Endothelial cell of umbilical vein (primary cell): ENCODE measurements at regions not wholly inside any gene's neighbourhood (a gene's known extent, or its start where the extent isn't known, plus 50 kb on each side); places are given as distances from the start of the nearest gene placed in this dataset.

Experiments
- BruUV-seq: library from RNA; stranded (reverse); fragments of 400-500 nt; replicated peaks from 2 replicates; lab custom pipeline; 2021; lab: Mats Ljungman, UMichigan
- CTCF ChIA-PET: fragments of 300-600, 350-600 bp; sonication (Branson Sonifier 250); formaldehyde crosslinking; loops from one replicate; lab custom pipeline; 2021; ENCODE audit warnings: antibody characterized with exemption, inconsistent platforms; lab: Charles Lee
- POLR2A ChIA-PET: fragments of 300-600, 350-600 bp; sonication (Branson Sonifier 250); formaldehyde crosslinking; loops from one replicate; lab custom pipeline; 2021; ENCODE audit warnings: antibody characterized with exemption, inconsistent platforms; lab: Charles Lee
- DNase-seq: peaks from one replicate; pipeline ENCODE4 v3.0.0-alpha.2; 2011; ENCODE audit warnings: low read depth, low spot score
- FAIRE-seq: peaks from 2 replicates; lab custom pipeline; 2011; peaks lifted over from hg19 to GRCh38; lab: Jason Lieb, UNC
- H2AFZ ChIP-seq: 2 replicates; pipeline ENCODE4 v1.6.0; 2012; ENCODE audit warnings: low read depth, low read length, control low read depth, inconsistent platforms
- H3K27ac ChIP-seq: 2 replicates; pipeline ENCODE4 v1.5.1; 2011; ENCODE audit warnings: low read depth, mild to moderate bottlenecking, control low read depth, low read length, moderate library complexity; ENCODE audit not compliant: insufficient read depth
- H3K27me3 ChIP-seq, 2 experiments: 2 replicates each; pipeline versions ENCODE4 v1.6.0 to v1.6.1; 2011; ENCODE audit warnings: low read length in 2 of 2, mixed read lengths in 1 of 2; ENCODE audit not compliant: control insufficient read depth in 2 of 2, insufficient read depth in 2 of 2
- H3K36me3 ChIP-seq, 2 experiments: 2 replicates in 1 of 2; 3 replicates in 1 of 2; pipeline ENCODE4 v1.5.1; 2011; ENCODE audit warnings: low read length in 2 of 2, mild to moderate bottlenecking in 1 of 2, moderate library complexity in 1 of 2; ENCODE audit not compliant: control insufficient read depth in 2 of 2, insufficient read depth in 2 of 2; ENCODE audit errors: extremely low read depth in 1 of 2
- H3K4me1 ChIP-seq: 3 replicates; pipeline ENCODE4 v1.5.1; 2011; ENCODE audit warnings: mild to moderate bottlenecking, low read length; ENCODE audit not compliant: control insufficient read depth, insufficient read depth; ENCODE audit errors: extremely low read depth
- H3K4me2 ChIP-seq: 2 replicates; pipeline ENCODE4 v1.6.1; 2011; ENCODE audit warnings: low read length, control low read depth, mixed read lengths; ENCODE audit not compliant: insufficient read depth
- H3K4me3 ChIP-seq, 3 experiments: fragments of 200-600 bp in 1 of 3; sonication (generic), shearing (Covaris generic) in 1 of 3; replicated peaks in 1 of 3; 2 replicates each; pipeline ENCODE4 v1.5.1; 2011 to 2016; ENCODE audit warnings: control low read depth in 3 of 3, low read length in 3 of 3, mild to moderate bottlenecking in 2 of 3, inconsistent platforms in 1 of 3, low read depth in 1 of 3, moderate library complexity in 1 of 3; ENCODE audit not compliant: insufficient read depth in 1 of 3
- H3K79me2 ChIP-seq: 2 replicates; pipeline ENCODE4 v1.6.0; 2012; ENCODE audit warnings: low read length, inconsistent platforms; ENCODE audit not compliant: control insufficient read depth, insufficient read depth
- H3K9ac ChIP-seq: replicated peaks from 2 replicates; pipeline ENCODE3; 2011; ENCODE audit warnings: low read length, control low read depth; ENCODE audit not compliant: insufficient read depth; ENCODE audit errors: extremely low read depth
- H3K9me1 ChIP-seq: replicated peaks from 3 replicates; pipeline ENCODE4 v1.6.0; 2011; ENCODE audit warnings: mild to moderate bottlenecking, low read length; ENCODE audit not compliant: control insufficient read depth, insufficient read depth; ENCODE audit errors: extremely low read depth
- H3K9me3 ChIP-seq: replicated peaks from 2 replicates; pipeline ENCODE4 v1.5.1; 2012; ENCODE audit warnings: low read length, inconsistent platforms; ENCODE audit not compliant: control insufficient read depth, insufficient read depth
- H4K20me1 ChIP-seq: replicated peaks from 2 replicates; pipeline ENCODE3; 2011; ENCODE audit warnings: mild to moderate bottlenecking, low read length; ENCODE audit not compliant: control insufficient read depth, insufficient read depth; ENCODE audit errors: extremely low read depth
- CTCF ChIP-seq, 2 donors: IDR thresholded peaks; 1 replicate in 1 of 2; 2 replicates in 1 of 2; pipeline ENCODE4 v1.5.1; 2011; ENCODE audit warnings: low read length in 2 of 2, mild to moderate bottlenecking in 2 of 2, moderate library complexity in 2 of 2, control low read depth in 1 of 2, inconsistent platforms in 1 of 2, low read depth in 1 of 2; ENCODE audit not compliant: insufficient read depth in 1 of 2; ENCODE audit errors: extremely low read depth in 1 of 2
- EZH2 ChIP-seq: IDR thresholded peaks from 2 replicates; pipeline ENCODE4 v1.6.1; 2012; ENCODE audit warnings: borderline replicate concordance, low read depth, mild to moderate bottlenecking, moderate library complexity, low read length, inconsistent platforms; ENCODE audit not compliant: severe bottlenecking
- FOS ChIP-seq: IDR thresholded peaks from 2 replicates; pipeline ENCODE4 v1.6.1; 2011; ENCODE audit warnings: mild to moderate bottlenecking, low read length, moderate library complexity, borderline replicate concordance; ENCODE audit not compliant: insufficient read depth
- GATA2 ChIP-seq: IDR thresholded peaks from 2 replicates; pipeline ENCODE4 v1.7.0; 2011; ENCODE audit warnings: low read depth, mild to moderate bottlenecking, moderate library complexity, mixed read lengths, low read length; ENCODE audit not compliant: insufficient read length, insufficient read depth
- JUN ChIP-seq: IDR thresholded peaks from 2 replicates; pipeline ENCODE4 v1.6.1; 2011; ENCODE audit warnings: borderline replicate concordance, low read depth; ENCODE audit not compliant: insufficient read length, insufficient read depth
- MYC ChIP-seq: IDR thresholded peaks from one replicate; pipeline ENCODE4 v1.6.1; 2011; ENCODE audit warnings: mild to moderate bottlenecking, low read depth, low read length
- POLR2A ChIP-seq: IDR thresholded peaks from 2 replicates; pipeline ENCODE4 v1.6.1; 2012; ENCODE audit warnings: low read depth, mild to moderate bottlenecking, control low read depth, low read length
- POLR2AphosphoS5 ChIP-seq: IDR thresholded peaks from 2 replicates; pipeline ENCODE4 v1.6.1; 2012; ENCODE audit warnings: low read depth, mild to moderate bottlenecking, control low read depth, low read length, moderate library complexity; ENCODE audit not compliant: insufficient read depth
- dilution Hi-C: fragments of 300-500 bp; cut with MboI; formaldehyde crosslinking; loops from one replicate; pipeline ENCODE4 v1.15.0; 2019; ENCODE audit warnings: low sequenced_read_pairs; ENCODE audit not compliant: extremely low pct_ligation_motif_present
- intact Hi-C: fragments of 100-400 bp; cut with micrococcal nuclease; formaldehyde crosslinking; loops from one replicate; pipeline ENCODE4 v1.10.0; 2022
- TF ChIP-seq, protein P1 (sequence below): IDR thresholded peaks from 2 replicates; pipeline ENCODE4 v1.6.1; 2011; ENCODE audit not compliant: insufficient read depth, insufficient read length

- ChIA-PET CTCF (no interaction called here), POLR2A (no interaction called here)
- Histone ChIP-seq H3K4me3 (no peak overlapping the region), H3K9me3 (no peaks in the 10 kb centered on the region), H3K27ac (no peak overlapping the region), H3K4me2 (no peak overlapping the region), H3K79me2 (no peaks in the 10 kb centered on the region), H3K4me1 (no peaks in the 10 kb centered on the region), H3K9ac (no peak overlapping the region), H4K20me1 (no peaks in the 10 kb centered on the region), H3K36me3 (no peaks in the 10 kb centered on the region), H3K27me3 (no peaks in the 10 kb centered on the region), H3K9me1 (no peaks in the 10 kb centered on the region), H2AFZ (no peak overlapping the region)
- no peak for DNase-seq
- dilution Hi-C loops = no loop called here
- FAIRE-seq = no peak
- intact Hi-C loops = no loop called here
- BruUV-seq = no TSS peak
- no peak for TF ChIP-seq EZH2
- TF ChIP-seq JUN = no peak
- no peak for TF ChIP-seq POLR2AphosphoS5
- TF ChIP-seq, protein P1, sequence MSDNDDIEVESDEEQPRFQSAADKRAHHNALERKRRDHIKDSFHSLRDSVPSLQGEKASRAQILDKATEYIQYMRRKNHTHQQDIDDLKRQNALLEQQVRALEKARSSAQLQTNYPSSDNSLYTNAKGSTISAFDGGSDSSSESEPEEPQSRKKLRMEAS = no peak
- no peak for TF ChIP-seq FOS
- no peak for TF ChIP-seq CTCF (IDR thresholded peaks at IDR 0.05; ENCODE audit: extremely low read depth in 1 of 2, insufficient read depth in 1 of 2, low read depth in 1 of 2, low read length in 2 of 2)
- no peak for TF ChIP-seq MYC
- TF ChIP-seq GATA2 = no peak
- TF ChIP-seq POLR2A = no peak
These were observed 254.2 kb downstream of the NSUN3 start for GRCh38 chr3:94317017-94317416.
